ENCODE measurements at regions not wholly inside any gene's neighbourhood (a gene's known extent, or its start where the extent isn't known, plus 50 kb on each side); places are given as distances from the start of the nearest gene placed in this dataset.

DNA sequence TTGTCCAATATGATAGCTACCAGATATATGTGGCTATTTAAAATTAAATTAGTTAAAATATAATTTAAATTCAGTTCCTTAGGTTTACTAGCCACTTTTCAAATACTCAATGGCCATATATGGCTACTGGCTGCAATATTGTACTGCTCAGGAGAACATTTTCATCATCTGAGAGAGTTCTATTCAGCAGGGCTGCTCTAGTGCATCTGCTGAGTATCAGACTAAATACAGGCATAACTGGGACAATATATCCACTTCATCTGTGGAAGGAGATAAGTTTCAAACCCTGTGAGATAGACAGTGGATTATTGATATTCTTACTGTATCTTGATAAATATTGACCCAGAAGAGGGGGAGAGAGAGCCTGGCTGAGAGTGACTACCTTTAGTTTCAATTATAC lies 240.1 kb upstream of the ANKRD50 start:
- H3K27ac ChIP-seq = no peak overlapping the region

DNA sequence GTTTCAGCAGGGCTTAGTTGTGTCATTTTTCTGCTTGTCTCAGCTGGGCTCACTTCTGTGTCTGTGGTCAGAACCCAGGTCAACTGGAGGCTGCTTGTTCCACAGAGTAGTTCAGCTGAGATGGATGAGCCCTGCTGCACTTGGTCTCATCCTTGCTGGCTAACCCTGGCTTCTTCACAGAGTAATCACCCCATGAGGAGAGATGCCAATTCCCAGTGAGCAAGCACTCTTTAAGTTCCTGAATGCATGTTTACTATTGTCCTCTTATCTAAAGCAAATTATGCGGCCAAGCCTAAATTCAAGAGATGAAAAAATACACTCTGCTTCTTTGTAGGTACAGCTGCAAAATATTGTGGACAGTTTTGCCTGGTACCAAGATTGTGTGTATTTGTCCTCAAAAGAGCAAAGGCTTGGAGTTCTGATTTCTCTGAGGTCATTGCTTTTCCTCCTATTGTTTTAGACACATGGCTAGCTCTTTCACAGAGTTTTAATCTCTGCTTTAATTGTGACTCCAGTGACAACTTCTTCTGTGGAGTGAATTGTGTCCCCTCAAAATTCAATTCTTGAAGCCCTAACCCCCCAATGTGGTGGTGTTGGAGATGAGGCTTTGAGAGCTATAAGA lies 236.6 kb upstream of the ANKRD50 start:
- no peak overlapping the region for H3K4me3 ChIP-seq
- intact Hi-C loops (cut with DNase I) = no loop called here
- no peaks in the 10 kb centered on the region for H3K27me3 ChIP-seq
- TF ChIP-seq, protein P1, sequence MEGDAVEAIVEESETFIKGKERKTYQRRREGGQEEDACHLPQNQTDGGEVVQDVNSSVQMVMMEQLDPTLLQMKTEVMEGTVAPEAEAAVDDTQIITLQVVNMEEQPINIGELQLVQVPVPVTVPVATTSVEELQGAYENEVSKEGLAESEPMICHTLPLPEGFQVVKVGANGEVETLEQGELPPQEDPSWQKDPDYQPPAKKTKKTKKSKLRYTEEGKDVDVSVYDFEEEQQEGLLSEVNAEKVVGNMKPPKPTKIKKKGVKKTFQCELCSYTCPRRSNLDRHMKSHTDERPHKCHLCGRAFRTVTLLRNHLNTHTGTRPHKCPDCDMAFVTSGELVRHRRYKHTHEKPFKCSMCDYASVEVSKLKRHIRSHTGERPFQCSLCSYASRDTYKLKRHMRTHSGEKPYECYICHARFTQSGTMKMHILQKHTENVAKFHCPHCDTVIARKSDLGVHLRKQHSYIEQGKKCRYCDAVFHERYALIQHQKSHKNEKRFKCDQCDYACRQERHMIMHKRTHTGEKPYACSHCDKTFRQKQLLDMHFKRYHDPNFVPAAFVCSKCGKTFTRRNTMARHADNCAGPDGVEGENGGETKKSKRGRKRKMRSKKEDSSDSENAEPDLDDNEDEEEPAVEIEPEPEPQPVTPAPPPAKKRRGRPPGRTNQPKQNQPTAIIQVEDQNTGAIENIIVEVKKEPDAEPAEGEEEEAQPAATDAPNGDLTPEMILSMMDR (IDR thresholded peaks at IDR 0.05) = no peak
- H3K9me3 ChIP-seq = no peaks in the 10 kb centered on the region
- H3K27ac ChIP-seq = no peak overlapping the region
- H3K36me3 ChIP-seq = no peaks in the 10 kb centered on the region
- no peak for DNase-seq (ENCODE audit: low spot score in 2 of 2)
- H3K4me1 ChIP-seq = peaks cover 0 to 10% of the 10 kb centered on the region in 2 donors

More for the DNA sequence above, 240.1 kb upstream of the ANKRD50 start:
- TF ChIP-seq, protein P1 (IDR thresholded peaks at IDR 0.05) = no peak
- peaks cover 0 to 7% of the 10 kb centered on the region in 2 donors for H3K4me1 ChIP-seq
- H3K36me3 ChIP-seq = no peaks in the 10 kb centered on the region
- no peak overlapping the region for H3K4me3 ChIP-seq
- no peak for DNase-seq (ENCODE audit: low spot score in 2 of 2)
- no peaks in the 10 kb centered on the region for H3K9me3 ChIP-seq
- no peaks in the 10 kb centered on the region for H3K27me3 ChIP-seq
- intact Hi-C loops (cut with DNase I) = no loop called here

DNA sequence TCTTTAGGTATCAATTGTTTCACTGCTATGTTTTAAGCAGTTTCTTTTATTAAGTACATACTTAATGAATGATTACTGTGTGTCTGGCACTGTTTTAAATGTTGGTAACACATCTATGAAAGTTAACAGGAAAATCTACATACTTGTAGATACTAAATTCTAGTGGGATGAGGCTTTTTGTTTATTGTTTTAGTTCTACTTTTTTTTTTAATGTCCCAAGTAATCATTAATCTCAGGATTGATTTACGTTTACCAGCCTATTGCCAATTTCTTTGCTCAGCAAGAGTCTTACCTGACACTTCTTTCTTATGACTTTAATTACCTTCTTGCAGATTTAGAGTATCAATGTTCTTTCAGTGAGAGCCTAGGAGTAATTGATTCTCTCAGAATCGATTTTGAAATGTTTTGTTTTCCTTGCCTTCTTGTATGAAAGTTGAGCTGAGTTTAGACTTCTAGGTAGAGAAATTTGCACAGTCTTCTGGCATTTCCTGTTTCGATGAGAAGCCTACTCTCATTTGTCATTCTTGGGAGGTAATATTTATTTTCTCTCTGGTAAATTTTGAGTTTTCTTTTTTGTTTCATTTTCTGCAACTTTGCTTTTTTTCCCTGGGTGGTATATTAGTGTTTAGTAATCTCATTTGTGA lies 235.2 kb upstream of the ANKRD50 start:
- H3K4me1 ChIP-seq = peaks cover 0 to 10% of the 10 kb centered on the region in 2 donors
- no peak for DNase-seq (ENCODE audit: low spot score in 2 of 2)
- H3K36me3 ChIP-seq = no peaks in the 10 kb centered on the region
- H3K27me3 ChIP-seq = no peaks in the 10 kb centered on the region
- H3K9me3 ChIP-seq = no peaks in the 10 kb centered on the region
- H3K4me3 ChIP-seq = no peak overlapping the region
- TF ChIP-seq, protein P1 (IDR thresholded peaks at IDR 0.05) = no peak
- intact Hi-C loops (cut with DNase I) = no loop called here
- H3K27ac ChIP-seq = peak overlapping the region in 1 of 2 donors; percentile 26

DNA sequence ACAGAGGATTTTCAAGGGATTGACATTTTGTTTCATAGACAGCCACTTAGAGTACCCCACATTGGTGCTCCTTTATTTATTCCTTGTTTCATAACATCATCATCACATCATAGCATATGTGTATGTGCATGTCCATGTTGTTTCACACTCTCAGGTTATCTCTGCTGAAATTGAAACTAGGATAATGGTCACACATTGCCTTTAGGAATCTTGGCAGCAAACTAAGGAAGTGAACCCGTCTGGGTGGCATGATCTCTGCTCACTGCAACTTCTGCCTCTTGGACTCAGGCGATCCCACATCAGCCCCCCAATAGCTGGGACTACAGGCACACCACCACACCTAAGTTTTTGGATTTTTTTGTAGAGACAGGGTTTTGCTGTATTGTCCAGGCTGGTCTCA lies 234.2 kb upstream of the ANKRD50 start:
- Histone ChIP-seq H3K27me3 (no peaks in the 10 kb centered on the region), H3K4me1 (peaks cover 0 to 10% of the 10 kb centered on the region in 2 donors), H3K9me3 (no peaks in the 10 kb centered on the region), H3K36me3 (no peaks in the 10 kb centered on the region), H3K4me3 (no peak overlapping the region), H3K27ac (no peak overlapping the region)
- TF ChIP-seq, protein P1 (IDR thresholded peaks at IDR 0.05) = no peak
- intact Hi-C loops (cut with DNase I) = no loop called here
- no peak for DNase-seq (ENCODE audit: low spot score in 2 of 2)

DNA sequence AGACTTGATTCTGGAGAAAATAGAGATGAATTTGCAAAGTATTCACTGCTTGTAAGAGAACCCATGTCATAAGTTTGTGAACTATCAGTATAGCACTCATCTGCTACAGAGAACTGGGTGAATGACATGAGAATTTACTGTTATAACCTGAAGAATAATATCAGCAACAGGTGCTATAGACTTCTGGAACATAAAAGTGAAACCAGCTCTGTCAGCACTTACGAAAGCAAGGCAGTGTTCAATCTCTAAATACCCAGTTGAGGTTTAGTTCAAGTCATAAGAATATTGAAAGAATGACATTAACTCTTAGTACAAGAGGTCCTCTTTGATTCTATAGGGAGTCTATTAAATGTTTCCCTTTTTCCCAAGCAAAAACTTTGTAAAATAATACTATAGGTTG lies 232.9 kb upstream of the ANKRD50 start:
- TF ChIP-seq, protein P1 (IDR thresholded peaks at IDR 0.05) = no peak
- H3K4me1 ChIP-seq = peaks cover 0 to 10% of the 10 kb centered on the region in 2 donors
- peak overlapping the region; percentile 18 to 26 for H3K4me3 ChIP-seq
- H3K36me3 ChIP-seq = no peaks in the 10 kb centered on the region
- H3K9me3 ChIP-seq = no peaks in the 10 kb centered on the region
- no peaks in the 10 kb centered on the region for H3K27me3 ChIP-seq
- H3K27ac ChIP-seq = no peak overlapping the region
- no peak for DNase-seq (ENCODE audit: low spot score in 2 of 2)
- intact Hi-C loops (cut with DNase I) = no loop called here
